GM19372 (cell line): ENCODE measurements at regions not wholly inside any gene's neighbourhood (a gene's known extent, or its start where the extent isn't known, plus 50 kb on each side); places are given as distances from the start of the nearest gene placed in this dataset.

Experiments
- ATAC-seq: cut with Tn5 transposase; IDR thresholded peaks from one replicate; pipeline ENCODE4 v1.9.1; 2021; ENCODE audit warnings: mild to moderate bottlenecking, low read depth, moderate library complexity; ENCODE audit not compliant: unreplicated experiment

- ATAC-seq: peak; percentile 60
Observed at GRCh38 chr1:186738926-186739325, 58.7 kb upstream of the PTGS2 start.

GRCh38 chr1:186736971-186737685 is 56.9 kb upstream of the PTGS2 start:
- no peak for ATAC-seq

GRCh38 chr1:186735463-186735862 is 55.2 kb upstream of the PTGS2 start:
- ATAC-seq: no peak

- no peak for ATAC-seq
Observed at GRCh38 chr1:186730951-186731729, 50.9 kb upstream of the PTGS2 start.
